GM12865 (cell line): ENCODE measurements at regions not wholly inside any gene's neighbourhood (a gene's known extent, or its start where the extent isn't known, plus 50 kb on each side); places are given as distances from the start of the nearest gene placed in this dataset.

Experiments used
- DNase-seq: peaks from one replicate; pipeline ENCODE4 v3.0.0; 2010; ENCODE audit warnings: low read depth
- H3K4me3 ChIP-seq: 2 replicates; pipeline ENCODE4 v1.5.1; 2011; ENCODE audit warnings: mild to moderate bottlenecking, low read depth, low read length, control low read depth
- CTCF ChIP-seq: IDR thresholded peaks from 2 replicates; pipeline ENCODE4 v1.5.1; 2011; ENCODE audit warnings: low read length, control low read depth, low read depth, inconsistent platforms; ENCODE audit not compliant: insufficient read depth; ENCODE audit errors: missing control alignments

- H3K4me3 ChIP-seq = no peak overlapping the region
- TF ChIP-seq CTCF = no peak
- DNase-seq = no peak
These were observed 1072.1 kb upstream of the WWC1 start for GRCh38 chr5:167219298-167219697.

- no peak for DNase-seq
- no peak overlapping the region for H3K4me3 ChIP-seq
- TF ChIP-seq CTCF = no peak
These were observed 1065.1 kb upstream of the WWC1 start for GRCh38 chr5:167226386-167226785.

- H3K4me3 ChIP-seq = no peak overlapping the region
- no peak for TF ChIP-seq CTCF
- DNase-seq = no peak
These were observed 1063.3 kb upstream of the WWC1 start for GRCh38 chr5:167228134-167228533.

GRCh38 chr5:167229751-167230150 is 1061.7 kb upstream of the WWC1 start:
- no peak for TF ChIP-seq CTCF
- no peak for DNase-seq

GRCh38 chr5:167230414-167230813 is 1061.0 kb upstream of the WWC1 start:
- no peak for TF ChIP-seq CTCF

More at GRCh38 chr5:167229751-167230150, 1061.7 kb upstream of the WWC1 start:
- H3K4me3 ChIP-seq = no peak overlapping the region

GRCh38 chr5:167232675-167233311 is 1058.7 kb upstream of the WWC1 start:
- no peak overlapping the region for H3K4me3 ChIP-seq
- DNase-seq = no peak
- no peak for TF ChIP-seq CTCF

More at GRCh38 chr5:167230414-167230813, 1061.0 kb upstream of the WWC1 start:
- DNase-seq = no peak
- no peak overlapping the region for H3K4me3 ChIP-seq
